ENCODE measurements at regions not wholly inside any gene's neighbourhood (a gene's known extent, or its start where the extent isn't known, plus 50 kb on each side); places are given as distances from the start of the nearest gene placed in this dataset.

GRCh38 chr18:73246763-73247162, 379.0 kb upstream of the NETO1 start:
- Histone ChIP-seq H3K36me3 (replicated peaks in 1 of 2; ENCODE audit: control insufficient read depth in 1 of 2, insufficient read depth in 2 of 2, low read length in 2 of 2) (no peaks in the 10 kb centered on the region), H3K27me3 (ENCODE audit: control insufficient read depth in 2 of 2, insufficient read depth in 2 of 2, low read length in 2 of 2) (no peaks in the 10 kb centered on the region), H3K4me3 (replicated peaks in 1 of 3; ENCODE audit: low read depth in 2 of 3, low read length in 3 of 3) (no peak overlapping the region), H3K27ac (ENCODE audit: low read depth in 1 of 2, low read length in 2 of 2) (no peak overlapping the region), H3K4me2 (replicated peaks; ENCODE audit: extremely low read depth, low read length, poor library complexity, severe bottlenecking) (no peak overlapping the region), H3K79me2 (ENCODE audit: insufficient read depth, low read length) (no peaks in the 10 kb centered on the region), H2AFZ (ENCODE audit: insufficient read depth, low read depth, low read length, poor library complexity, severe bottlenecking) (no peak overlapping the region), H3K9me3 (replicated peaks in 1 of 2; ENCODE audit: control insufficient read depth in 1 of 2, insufficient read depth in 1 of 2, low read length in 2 of 2) (peaks cover 0 to 5% of the 10 kb centered on the region in 2 donors), H3K9ac (ENCODE audit: insufficient read depth, low read length, poor library complexity, severe bottlenecking) (no peak overlapping the region), H3K4me1 (ENCODE audit: control insufficient read depth in 1 of 2, insufficient read depth in 2 of 2, low read length in 2 of 2) (no peaks in the 10 kb centered on the region), H4K20me1 (ENCODE audit: insufficient read depth, low read length) (no peaks in the 10 kb centered on the region)
- Mint-ChIP-seq H3K4me3 (no peak overlapping the region), H3K27ac (no peak overlapping the region), H3K9me3 (peaks cover 0 to 4% (median 0%) of the 10 kb centered on the region in 7 donors), H3K27me3 (ENCODE audit: low read depth in 3 of 3) (peaks cover 0 to 2% (median 0%) of the 10 kb centered on the region in 3 donors), H3K4me1 (no peaks in the 10 kb centered on the region), H3K36me3 (no peaks in the 10 kb centered on the region)
- intact Hi-C loops (cut with micrococcal nuclease): no loop called here
- TF ChIP-seq CTCF (IDR thresholded peaks at IDR 0.05): no peak
- 50% methylated on average over 1 of the region's 5 CpGs for WGBS (ENCODE audit: insufficient coverage)
- no peak for DNase-seq

GRCh38 chr18:73245345-73245744, 377.6 kb upstream of the NETO1 start:
- Histone ChIP-seq H3K4me2 (replicated peaks; ENCODE audit: extremely low read depth, low read length, poor library complexity, severe bottlenecking) (no peak overlapping the region), H4K20me1 (ENCODE audit: insufficient read depth, low read length) (no peaks in the 10 kb centered on the region), H3K9ac (ENCODE audit: insufficient read depth, low read length, poor library complexity, severe bottlenecking) (no peak overlapping the region), H3K36me3 (replicated peaks in 1 of 2; ENCODE audit: control insufficient read depth in 1 of 2, insufficient read depth in 2 of 2, low read length in 2 of 2) (no peaks in the 10 kb centered on the region), H3K4me3 (replicated peaks in 1 of 3; ENCODE audit: low read depth in 2 of 3, low read length in 3 of 3) (no peak overlapping the region), H3K27ac (ENCODE audit: low read depth in 1 of 2, low read length in 2 of 2) (no peak overlapping the region), H3K79me2 (ENCODE audit: insufficient read depth, low read length) (no peaks in the 10 kb centered on the region), H2AFZ (ENCODE audit: insufficient read depth, low read depth, low read length, poor library complexity, severe bottlenecking) (no peak overlapping the region), H3K27me3 (ENCODE audit: control insufficient read depth in 2 of 2, insufficient read depth in 2 of 2, low read length in 2 of 2) (no peaks in the 10 kb centered on the region), H3K4me1 (ENCODE audit: control insufficient read depth in 1 of 2, insufficient read depth in 2 of 2, low read length in 2 of 2) (no peaks in the 10 kb centered on the region), H3K9me3 (replicated peaks in 1 of 2; ENCODE audit: control insufficient read depth in 1 of 2, insufficient read depth in 1 of 2, low read length in 2 of 2) (peaks cover 0 to 5% of the 10 kb centered on the region in 2 donors)
- no peak for DNase-seq
- no peaks in the 10 kb centered on the region for H3K36me3 Mint-ChIP-seq
- TF ChIP-seq CTCF (IDR thresholded peaks at IDR 0.05): no peak
- 86% methylated on average over 1 of the region's 4 CpGs for WGBS (ENCODE audit: insufficient coverage)
- H3K4me3 Mint-ChIP-seq: no peak overlapping the region
- no peak overlapping the region for H3K27ac Mint-ChIP-seq
- peaks cover 0 to 4% (median 0%) of the 10 kb centered on the region in 7 donors for H3K9me3 Mint-ChIP-seq
- H3K4me1 Mint-ChIP-seq: no peaks in the 10 kb centered on the region
- intact Hi-C loops (cut with micrococcal nuclease): no loop called here
- H3K27me3 Mint-ChIP-seq (ENCODE audit: low read depth in 3 of 3): peaks cover 0 to 2% (median 0%) of the 10 kb centered on the region in 3 donors

Data from CD14-positive monocyte (primary cell).